ENCODE measurements at regions not wholly inside any gene's neighbourhood (a gene's known extent, or its start where the extent isn't known, plus 50 kb on each side); places are given as distances from the start of the nearest gene placed in this dataset.

- in situ Hi-C loops (cut with HindIII; ENCODE audit: low pct_unique_long_range_greater_than_20kb, low sequenced_read_pairs): no loop called here
- CTCF ChIA-PET: no interaction called here
- no peak for TF ChIP-seq POLR2AphosphoS5 (IDR thresholded peaks at IDR 0.05; ENCODE audit: low read depth, low read length)
- no peak for TF ChIP-seq CTCF (IDR thresholded peaks at IDR 0.05)
- TF ChIP-seq SIN3A (IDR thresholded peaks at IDR 0.05; ENCODE audit: borderline replicate concordance, insufficient read depth, low read depth, low read length): no peak
- TF ChIP-seq REST (IDR thresholded peaks at IDR 0.05; ENCODE audit: insufficient read depth in 1 of 2, low read depth in 2 of 2, low read length in 1 of 2): no peak
- TF ChIP-seq TCF7L2 (IDR thresholded peaks at IDR 0.05; ENCODE audit: low read depth, low read length): no peak
- intact Hi-C loops (cut with micrococcal nuclease; ENCODE audit: unreplicated experiment): no loop called here
- Histone ChIP-seq H3K4me1 (ENCODE audit: control insufficient read depth, insufficient read depth, low read length) (no peaks in the 10 kb centered on the region), H3K4me3 (ENCODE audit: low read depth in 2 of 2, low read length in 2 of 2) (no peak overlapping the region), H3K9me3 (ENCODE audit: control insufficient read depth, insufficient read depth, low read depth, low read length) (no peaks in the 10 kb centered on the region), H3K27me3 (ENCODE audit: control insufficient read depth, insufficient read depth, low read length) (no peaks in the 10 kb centered on the region), H3K27ac (ENCODE audit: low read length) (no peak overlapping the region), H3K36me3 (ENCODE audit: control insufficient read depth, insufficient read depth, low read length) (no peaks in the 10 kb centered on the region)
- ATAC-seq: no peak
- no peak for DNase-seq (ENCODE audit: low read depth, low spot score)
- POLR2A ChIA-PET: no interaction called here
- BruUV-seq (replicated peaks): no TSS peak
These were observed 1249.4 kb upstream of the SORCS1 start for GRCh38 chr10:108413954-108414353.

DNA sequence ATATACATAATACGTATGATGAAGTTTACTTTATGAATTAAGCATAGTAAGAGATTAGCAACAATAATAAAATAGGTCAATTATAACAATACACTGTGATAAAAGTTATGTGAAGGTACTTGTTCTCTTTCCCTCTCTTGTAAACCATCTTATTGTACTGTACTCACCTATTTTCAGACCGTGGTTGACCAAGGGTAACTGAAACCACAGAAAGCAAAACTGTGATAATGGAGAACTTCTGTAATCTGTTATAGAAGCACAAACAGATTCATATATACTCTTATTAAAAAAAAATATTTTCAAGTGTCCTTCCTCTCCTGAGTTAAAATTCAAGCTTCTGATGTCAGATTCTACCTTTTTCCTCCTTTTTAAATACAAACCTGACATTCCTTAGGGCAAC, 1247.8 kb upstream of the SORCS1 start:
- Histone ChIP-seq H3K4me1 (ENCODE audit: control insufficient read depth, insufficient read depth, low read length) (no peaks in the 10 kb centered on the region), H3K27ac (ENCODE audit: low read length) (no peak overlapping the region), H3K4me3 (ENCODE audit: low read depth in 2 of 2, low read length in 2 of 2) (no peak overlapping the region), H3K27me3 (ENCODE audit: control insufficient read depth, insufficient read depth, low read length) (no peaks in the 10 kb centered on the region), H3K36me3 (ENCODE audit: control insufficient read depth, insufficient read depth, low read length) (no peaks in the 10 kb centered on the region), H3K9me3 (ENCODE audit: control insufficient read depth, insufficient read depth, low read depth, low read length) (no peaks in the 10 kb centered on the region)
- ChIA-PET CTCF (no interaction called here), POLR2A (no interaction called here)
- intact Hi-C loops (cut with micrococcal nuclease; ENCODE audit: unreplicated experiment) (no loop called here), in situ Hi-C loops (cut with HindIII; ENCODE audit: low pct_unique_long_range_greater_than_20kb, low sequenced_read_pairs) (no loop called here)
- no TSS peak for BruUV-seq (replicated peaks)
- DNase-seq (ENCODE audit: low read depth, low spot score) (no peak), ATAC-seq (no peak)
- TF ChIP-seq CTCF (IDR thresholded peaks at IDR 0.05) (no peak), SIN3A (IDR thresholded peaks at IDR 0.05; ENCODE audit: borderline replicate concordance, insufficient read depth, low read depth, low read length) (no peak), POLR2AphosphoS5 (IDR thresholded peaks at IDR 0.05; ENCODE audit: low read depth, low read length) (no peak), TCF7L2 (IDR thresholded peaks at IDR 0.05; ENCODE audit: low read depth, low read length) (no peak), REST (IDR thresholded peaks at IDR 0.05; ENCODE audit: insufficient read depth in 1 of 2, low read depth in 2 of 2, low read length in 1 of 2) (no peak)

Data from Panc1 (cell line).